Inferior parietal cortex (tissue), 1 donor: ENCODE measurements at regions not wholly inside any gene's neighbourhood (a gene's known extent, or its start where the extent isn't known, plus 50 kb on each side); places are given as distances from the start of the nearest gene placed in this dataset.
"Not testable (repeated sequence)": the region's sequence is repeated elsewhere in the genome, so short reads cannot be mapped to it uniquely, and the experiment has no call there.

Experiments
- DNase-seq: peaks from one replicate; pipeline ENCODE4 v3.0.0-alpha.2; 2016; ENCODE audit errors: extremely low spot score

DNA sequence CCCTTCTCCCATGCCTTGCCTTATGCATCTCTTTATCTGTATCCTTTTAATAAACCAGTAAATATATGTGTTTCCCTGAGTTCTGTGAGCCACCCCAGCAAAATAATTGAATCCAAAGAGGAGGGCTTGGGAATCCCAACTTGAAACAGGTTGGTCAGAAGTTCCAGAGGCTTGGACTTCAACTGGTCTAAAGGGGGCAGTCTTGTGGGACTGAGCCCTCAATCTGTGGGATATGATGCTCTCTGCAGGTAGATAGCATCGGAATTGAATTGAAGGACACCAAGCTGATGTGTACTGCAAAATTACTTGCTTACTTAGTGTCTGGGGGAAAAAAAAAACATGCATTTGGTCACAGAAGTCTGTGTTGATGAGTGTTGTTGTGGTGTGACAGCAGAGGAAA lies 1033.5 kb upstream of the TMEFF2 start:
- no peak for DNase-seq

DNA sequence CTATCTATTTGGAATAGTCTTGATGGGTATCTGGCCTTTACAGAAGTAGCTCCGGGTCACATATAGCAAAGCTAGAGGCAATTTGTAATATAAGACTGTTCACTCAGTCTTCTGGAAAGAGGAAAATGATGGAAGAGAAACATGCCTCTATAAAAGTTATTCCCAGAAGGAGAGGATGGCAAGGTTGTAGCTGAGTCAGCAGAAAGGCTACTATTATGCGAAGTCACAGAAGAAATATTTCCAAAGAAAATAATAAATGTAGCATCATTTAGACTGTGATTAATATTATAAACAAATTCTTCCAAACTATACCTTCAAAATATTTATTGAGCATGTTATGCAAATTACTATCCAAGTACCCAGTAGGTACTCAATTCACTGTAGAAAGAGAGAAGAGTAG lies 1027.7 kb upstream of the TMEFF2 start:
- no peak for DNase-seq

DNA sequence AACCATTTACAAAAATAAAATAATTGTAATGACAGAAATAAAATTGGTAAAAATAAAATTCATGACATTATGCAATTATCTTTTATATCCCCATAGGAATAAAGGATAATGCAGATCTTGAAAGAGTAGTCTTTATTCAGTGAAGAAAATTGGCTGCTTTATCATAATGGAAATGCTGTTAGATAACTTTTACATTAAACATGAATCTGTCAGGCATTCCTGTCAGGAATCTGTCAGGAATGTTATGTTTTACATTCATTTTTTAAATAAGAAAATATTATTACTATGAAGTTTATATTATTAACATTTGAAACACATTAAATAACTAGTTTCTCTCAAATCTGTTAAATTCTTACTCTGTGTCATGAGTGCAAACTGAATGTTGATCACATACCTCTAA lies 1024.7 kb upstream of the TMEFF2 start:
- DNase-seq = no peak

DNA sequence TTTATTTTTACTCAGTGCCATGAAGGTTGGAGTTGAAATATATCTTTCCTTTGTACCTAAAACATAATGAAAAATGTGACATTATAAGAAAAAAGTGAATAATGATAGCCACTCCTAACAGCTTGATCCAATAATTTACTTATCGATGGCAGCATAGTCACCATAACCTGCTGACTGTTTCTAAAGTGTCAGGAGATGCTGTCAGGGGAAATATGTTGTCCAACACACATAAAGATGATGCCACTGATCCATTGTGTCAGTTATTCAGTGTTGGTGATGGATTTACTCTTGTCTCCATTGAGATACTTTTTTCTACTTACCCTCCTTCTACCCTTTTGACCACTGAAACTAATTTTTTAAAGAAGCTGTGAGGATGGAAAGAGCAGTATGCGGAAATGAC lies 1006.9 kb upstream of the TMEFF2 start:
- DNase-seq = no peak

DNA sequence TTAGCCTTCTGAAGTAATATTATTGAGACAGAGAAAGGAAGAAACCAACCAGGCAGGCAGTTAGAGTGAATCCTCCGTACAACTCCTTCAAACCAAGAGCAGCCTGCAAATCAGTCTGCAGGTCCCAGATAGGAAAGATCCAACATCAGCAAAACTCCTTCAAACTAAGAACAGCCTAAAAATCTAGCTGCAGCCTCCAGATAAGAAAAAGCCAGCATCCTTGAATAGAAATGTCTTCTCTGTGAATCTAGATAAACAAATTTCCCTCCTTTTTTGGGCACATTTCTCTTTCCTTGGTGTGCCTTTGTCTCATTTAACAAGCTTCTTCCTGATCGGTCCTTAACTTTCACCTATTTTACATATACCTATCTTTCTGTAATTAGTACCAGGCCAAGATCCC lies 1004.6 kb upstream of the TMEFF2 start:
- no peak for DNase-seq

DNA sequence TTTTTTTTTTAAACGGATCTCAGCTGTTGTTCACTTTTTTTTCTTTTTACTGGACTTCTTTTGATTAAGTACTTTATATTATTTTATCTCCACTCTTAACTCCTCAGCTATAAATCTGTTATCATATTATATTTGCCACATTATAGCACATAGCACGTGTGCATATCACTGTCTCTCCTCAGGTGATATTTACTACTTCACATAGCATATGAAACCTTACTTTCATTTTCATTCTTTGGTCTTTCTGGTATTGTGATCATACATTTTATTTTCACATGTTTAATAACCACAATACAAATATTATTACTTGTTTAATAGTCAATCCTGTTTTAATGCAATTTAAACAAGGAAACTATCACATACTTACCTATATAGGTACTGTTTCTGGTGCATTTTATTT lies 993.1 kb upstream of the TMEFF2 start:
- DNase-seq = no peak

DNA sequence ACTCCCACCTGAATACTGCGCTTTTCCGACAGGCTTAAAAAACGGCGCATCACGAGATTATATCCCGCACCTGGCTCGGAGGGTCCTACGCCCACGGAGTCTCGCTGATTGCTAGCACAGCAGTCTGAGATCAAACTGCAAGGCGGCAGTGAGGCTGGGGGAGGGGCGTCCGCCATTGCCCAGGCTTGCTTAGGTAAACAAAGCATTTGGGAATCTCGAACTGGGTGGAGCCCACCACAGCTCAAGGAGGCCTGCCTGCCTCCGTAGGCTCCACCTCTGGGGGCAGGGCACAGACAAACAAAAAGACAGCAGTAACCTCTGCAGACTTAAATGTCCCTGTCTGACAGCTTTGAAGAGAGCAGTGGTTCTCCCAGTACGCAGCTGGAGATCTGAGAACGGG lies 976.2 kb upstream of the TMEFF2 start:
- DNase-seq = not testable (repeated sequence)

DNA sequence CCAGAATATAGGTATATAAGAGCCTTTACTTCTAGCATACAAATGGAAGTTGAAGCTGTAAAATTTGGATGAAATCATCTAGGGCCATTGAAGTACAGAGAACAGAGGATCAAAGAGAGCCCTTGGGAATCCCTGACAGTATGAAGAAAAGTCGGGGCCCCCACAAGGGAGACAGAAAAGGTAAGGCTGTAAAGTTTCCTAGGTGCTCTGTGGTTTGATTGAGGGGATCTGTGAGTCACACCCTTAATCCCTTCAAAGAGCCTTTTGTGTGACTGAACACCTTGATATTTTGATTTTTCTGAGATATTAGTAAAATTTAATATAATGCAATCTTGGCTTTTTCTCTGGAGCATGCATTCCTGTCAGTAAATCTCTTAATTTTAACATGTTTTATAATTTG lies 961.7 kb upstream of the TMEFF2 start:
- DNase-seq = no peak

DNA sequence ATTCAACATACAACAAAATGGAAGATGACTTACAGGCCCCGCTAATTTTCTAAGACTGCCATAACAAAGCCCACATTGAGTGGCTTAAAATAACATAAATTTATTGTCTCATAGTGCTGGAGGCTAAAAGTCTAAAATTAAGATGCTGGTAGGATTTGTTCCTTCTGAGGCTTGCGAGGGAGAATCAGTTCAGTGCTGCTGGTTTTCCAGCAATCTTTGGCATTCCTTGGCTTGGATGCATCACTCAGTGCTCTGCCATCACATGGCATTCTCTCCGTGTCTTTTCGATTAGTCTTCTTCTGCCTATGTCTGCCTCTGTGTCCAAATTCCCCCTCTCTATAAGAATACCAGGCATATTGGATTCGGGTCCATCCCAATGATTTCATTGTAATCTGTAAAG lies 959.3 kb upstream of the TMEFF2 start:
- no peak for DNase-seq

DNA sequence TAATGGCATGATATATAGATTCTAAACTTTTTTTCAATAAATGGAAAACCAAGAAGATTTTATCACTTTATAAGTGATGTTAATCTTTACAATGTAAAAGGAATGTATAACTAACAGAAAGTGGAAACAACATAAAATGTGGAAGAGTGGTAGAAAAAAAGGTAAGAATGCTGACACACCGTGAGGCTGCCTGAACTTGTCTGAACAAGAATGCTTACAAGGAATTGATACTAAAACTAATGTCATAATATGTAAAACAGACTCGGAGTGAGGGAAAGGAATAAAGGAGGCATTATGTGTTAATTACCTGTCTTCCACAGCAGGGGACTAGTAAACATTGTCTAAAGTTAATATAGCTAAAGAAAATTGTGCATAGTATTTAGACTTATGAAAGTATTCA lies 958.8 kb upstream of the TMEFF2 start:
- no peak for DNase-seq

DNA sequence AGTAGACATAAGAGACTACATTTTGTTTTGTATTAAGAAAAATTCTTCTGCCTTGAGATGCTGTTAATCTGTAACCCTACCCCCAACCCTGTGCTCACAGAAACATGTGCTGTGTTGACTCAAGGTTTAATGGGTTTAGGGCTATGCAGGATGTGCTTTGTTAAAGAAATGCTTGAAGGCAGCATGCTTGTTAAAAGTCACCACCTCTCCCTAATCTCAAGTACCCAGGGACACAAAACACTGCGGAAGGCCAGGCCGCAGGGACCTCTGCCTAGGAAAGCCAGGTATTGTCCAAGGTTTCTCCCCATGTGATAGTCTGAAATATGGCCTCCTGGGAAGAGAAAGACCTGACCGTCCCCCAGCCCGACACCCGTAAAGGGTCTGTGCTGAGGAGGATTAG lies 947.7 kb upstream of the TMEFF2 start:
- not testable (repeated sequence) for DNase-seq

DNA sequence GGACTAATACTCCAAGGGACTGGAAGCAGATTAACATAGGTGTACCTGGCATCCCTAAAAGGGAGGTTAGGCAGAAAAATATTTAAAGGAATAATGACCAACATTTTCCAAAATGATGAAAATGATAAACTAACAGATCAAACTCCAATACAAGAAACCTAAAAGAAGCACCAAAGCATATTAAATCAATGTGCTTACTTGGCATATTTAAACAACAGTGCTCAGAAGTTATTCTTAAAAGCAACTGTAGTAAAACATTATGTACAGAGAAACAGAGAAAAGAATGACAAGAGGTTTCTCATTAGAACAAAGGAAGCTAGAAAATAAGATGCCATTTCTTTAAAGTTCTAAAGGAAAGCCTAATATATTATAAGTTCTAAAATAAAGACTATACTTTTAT lies 947.3 kb upstream of the TMEFF2 start:
- no peak for DNase-seq

DNA sequence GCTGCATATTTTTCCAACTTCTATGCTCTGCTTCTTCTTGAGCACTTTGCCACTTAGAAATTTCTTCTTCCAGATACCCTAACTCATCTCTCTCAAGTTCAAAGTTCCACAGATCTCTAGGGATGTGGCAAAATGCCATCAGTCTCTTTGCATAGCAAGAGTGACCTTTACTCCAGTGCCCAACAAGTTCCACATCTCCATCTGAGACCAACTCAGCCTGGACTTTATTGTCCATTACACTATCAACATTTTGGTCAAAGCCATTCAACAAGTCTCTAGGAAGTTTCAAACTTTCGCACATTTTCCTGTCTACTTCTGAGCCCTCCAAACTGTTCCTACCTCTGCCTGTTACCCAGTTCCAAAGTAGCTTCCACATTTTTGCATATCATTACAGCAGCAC lies 946.2 kb upstream of the TMEFF2 start:
- DNase-seq = not testable (repeated sequence)

DNA sequence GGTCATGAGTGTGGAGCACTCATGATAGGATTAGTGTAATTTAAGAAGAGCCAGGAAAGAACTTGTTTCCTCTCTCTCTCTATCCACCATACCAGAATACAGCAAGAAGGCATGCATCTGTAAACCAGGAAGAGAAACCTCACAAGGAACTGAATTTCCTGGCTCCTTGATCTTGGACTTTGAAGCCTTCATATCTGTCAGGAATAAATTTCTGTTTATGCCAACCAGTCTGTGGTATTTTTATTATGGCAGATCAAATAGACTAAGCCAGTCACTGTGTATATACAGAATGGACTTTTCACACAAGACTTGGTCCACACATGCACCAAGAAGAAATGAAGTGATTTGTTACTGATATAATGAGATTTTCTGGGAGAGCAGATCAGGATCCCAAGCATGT lies 930.1 kb upstream of the TMEFF2 start:
- DNase-seq = no peak

DNA sequence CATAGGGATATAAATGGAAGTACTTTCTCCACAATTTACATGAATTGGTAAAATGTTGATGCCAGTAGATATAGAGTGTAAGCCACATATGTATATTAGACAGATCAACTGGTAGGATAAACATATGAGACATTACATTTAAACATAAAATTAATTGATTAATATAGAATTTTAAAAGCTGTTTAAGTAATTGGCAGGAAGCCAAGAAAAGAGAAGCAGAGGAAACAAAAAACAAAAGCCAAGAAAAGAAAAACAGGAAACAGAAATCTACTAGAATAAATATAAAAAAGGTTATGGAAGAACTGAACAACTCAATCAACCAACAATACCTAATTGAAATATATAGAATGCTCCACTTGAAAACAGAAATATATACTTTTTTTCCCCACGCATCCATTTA lies 920.1 kb upstream of the TMEFF2 start:
- DNase-seq = no peak

DNA sequence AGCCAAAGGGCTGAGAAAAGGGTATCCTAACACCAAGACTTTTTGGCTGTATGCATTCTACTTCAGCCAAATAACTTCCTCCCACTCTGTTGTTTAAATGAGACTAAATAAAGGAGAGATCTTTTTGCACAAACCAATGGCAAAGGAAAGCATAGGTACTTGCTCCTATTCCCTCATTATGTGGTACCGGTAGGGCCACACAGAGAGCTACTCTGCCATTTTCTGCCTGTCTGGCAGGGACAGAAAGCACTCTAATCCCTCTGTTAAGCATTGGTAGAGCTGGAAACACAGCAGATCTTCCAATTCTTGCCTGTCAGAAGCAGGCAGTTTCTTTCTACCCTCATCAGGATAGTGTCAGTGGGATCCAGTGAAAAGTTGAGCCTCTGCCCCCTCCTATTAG lies 918.3 kb upstream of the TMEFF2 start:
- no peak for DNase-seq

DNA sequence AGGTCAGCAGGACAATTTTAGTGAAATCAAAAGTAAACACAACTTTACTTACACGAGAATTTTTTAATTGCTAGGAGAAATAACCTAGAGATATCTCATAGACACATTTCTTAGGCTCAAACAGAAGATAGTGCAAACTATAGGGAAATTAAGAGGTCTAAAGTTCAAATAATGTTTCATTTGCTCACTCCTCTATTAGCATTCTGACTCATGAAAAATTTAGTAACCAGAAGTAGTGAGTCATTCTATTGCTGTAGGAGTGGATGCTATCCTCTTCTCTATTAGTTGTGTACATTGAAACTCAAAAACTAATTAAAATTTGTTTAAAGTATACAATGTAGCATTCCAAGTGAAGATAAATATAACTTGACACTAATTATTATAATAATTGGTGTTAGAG lies 908.3 kb upstream of the TMEFF2 start:
- no peak for DNase-seq

DNA sequence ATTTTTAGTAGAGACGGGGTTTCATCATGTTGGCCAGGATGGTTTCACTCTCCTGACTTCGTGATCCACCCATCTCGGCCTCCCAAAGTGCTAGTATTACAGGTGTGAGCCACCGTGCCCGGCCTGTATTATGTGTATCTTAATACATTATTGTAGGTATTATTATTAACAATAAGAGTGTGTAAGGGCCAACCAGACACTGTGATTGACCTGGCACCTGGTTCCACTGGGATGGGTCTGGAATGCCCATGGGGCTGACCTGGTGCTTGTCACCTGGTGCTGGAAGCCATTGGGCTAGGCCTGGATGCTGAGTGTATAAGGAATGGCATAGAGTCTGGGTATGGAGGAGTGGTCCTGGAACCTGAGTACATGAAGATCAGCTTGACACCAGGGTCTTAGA lies 906.9 kb upstream of the TMEFF2 start:
- DNase-seq = no peak

DNA sequence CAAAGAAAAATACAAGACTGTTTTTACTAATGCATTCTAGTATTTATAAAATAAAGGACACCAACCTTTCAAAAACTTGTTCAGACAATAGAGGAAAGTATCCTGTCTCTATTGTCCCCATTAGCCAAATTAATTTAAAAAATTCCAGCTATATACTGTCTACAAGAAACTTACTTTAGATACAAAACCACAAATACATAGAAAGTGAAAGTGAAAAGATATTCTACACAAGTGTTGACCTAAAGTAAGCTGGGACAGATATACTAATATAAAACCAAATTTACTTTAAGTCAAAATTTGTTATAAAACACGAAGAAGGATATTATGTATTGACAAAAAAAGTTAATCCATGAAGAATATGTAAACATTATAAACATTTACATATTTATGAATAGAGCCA lies 893.3 kb upstream of the TMEFF2 start:
- no peak for DNase-seq

DNA sequence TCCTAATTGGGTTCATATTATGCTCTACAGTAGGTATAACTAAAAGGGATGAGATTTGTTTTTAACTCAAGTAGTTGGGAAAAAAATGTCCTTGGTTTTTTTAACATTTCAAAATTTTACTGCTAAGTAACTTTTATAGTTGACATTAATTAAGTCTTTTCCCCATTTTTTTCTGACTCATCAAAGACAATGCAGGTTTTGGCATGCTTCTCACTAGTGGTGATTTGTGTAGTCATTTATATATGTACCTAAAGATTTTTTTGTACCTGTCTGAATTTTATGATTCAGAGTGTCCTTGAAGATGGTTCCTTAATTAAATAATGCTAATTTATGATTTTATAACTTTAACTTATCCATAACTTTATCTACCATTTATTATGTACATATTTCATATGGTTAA lies 882.3 kb upstream of the TMEFF2 start:
- DNase-seq = no peak

DNA sequence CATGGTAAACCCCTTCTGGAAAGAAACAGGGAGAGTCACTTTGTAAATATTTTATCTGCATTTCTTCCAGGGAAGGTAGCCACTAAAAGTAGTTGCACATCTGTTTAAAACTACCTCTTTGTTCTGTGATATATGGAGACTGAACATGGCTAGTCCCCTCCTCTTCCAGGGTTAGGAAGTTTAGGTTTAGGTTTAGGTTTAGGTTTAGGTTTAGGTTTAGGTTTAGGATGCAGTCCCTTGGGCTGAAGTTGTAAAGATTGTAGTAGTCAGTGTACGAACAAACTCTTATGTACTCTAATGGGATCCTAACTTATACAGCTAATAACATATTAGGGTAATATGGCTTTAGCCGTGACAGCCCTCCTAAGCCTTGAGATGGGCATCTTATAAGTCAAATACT lies 880.2 kb upstream of the TMEFF2 start:
- no peak for DNase-seq

DNA sequence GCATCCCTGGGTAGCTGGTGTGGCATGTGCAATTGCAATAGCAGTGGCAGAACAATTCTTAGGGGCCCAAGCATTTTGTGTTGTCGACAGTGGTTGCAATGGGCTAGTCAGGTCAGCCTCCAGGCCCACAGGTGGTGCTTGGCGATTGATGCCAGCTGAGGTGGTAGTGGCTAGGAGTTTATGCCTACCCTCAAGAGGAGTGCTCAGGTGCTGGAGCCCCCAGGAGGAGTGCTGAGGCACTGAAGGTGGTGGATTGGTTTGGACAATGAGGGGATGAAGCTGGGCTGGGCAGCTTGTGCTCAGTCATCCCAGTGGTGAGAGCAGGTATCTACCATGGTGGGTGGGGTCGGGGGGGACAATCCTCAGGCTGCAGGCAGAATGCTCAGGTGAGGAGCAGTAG lies 877.9 kb upstream of the TMEFF2 start:
- DNase-seq = no peak

DNA sequence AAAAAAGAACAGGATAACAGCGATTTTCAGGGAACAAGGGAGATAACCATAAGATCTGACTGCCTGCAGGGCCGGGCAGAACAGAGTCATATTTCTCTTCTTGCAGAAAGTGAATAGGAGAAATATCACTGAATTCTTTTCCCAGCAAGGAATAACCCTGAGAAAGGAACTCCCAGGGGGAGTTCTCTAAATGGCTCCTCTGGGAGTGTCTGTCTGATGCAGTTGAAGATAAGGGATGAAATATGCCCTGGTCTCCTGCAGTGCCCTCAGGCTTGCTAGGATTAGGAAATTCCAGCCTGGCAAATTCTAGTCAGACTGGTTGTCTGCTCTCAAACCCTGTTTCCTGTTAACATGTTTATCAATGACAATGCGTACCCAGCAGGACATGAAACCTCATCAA lies 830.8 kb upstream of the TMEFF2 start:
- DNase-seq = not testable (repeated sequence)

DNA sequence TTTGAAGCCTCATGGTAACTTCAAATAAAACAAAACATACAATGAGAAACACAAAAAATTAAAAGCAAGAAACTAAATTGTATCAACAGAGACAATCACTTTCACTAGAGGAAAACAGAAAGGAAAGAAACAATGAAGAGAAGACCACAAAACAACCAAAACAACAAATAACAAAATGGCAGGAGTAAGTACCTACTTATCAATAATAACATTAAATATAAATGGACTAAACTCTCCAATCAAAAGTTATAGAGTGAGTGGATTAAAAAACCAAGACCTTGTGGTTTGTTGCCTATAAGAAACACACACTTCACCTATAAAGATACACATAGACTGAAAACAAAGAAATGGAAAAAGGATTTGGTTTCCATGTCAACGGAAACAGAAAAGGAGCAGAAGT lies 830.1 kb upstream of the TMEFF2 start:
- no peak for DNase-seq

DNA sequence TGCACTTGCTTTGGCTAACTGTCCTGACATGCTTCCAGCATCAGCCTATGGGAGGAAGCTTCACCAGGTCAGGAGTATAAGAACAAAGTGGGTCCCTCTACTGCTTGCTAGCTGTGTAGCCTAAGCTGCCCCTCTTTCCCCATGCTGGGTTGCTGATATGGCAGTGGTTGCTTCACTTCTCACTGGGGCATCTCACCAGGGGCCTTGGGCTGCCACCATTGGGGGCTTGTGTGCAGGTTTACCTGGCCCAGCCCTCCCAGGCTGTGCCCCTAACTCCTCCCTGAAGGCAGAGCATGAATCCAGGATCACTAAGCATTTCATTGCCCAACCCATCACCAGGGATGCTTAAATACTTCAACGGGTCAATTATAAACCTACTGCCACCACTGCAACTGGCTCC lies 817.1 kb upstream of the TMEFF2 start:
- DNase-seq = no peak
